ENCODE measurements at regions not wholly inside any gene's neighbourhood (a gene's known extent, or its start where the extent isn't known, plus 50 kb on each side); places are given as distances from the start of the nearest gene placed in this dataset.

- no peak for TF ChIP-seq EZH2 (IDR thresholded peaks at IDR 0.05; ENCODE audit: borderline replicate concordance, low read depth, low read length, poor library complexity, severe bottlenecking)
- TF ChIP-seq, protein P1, sequence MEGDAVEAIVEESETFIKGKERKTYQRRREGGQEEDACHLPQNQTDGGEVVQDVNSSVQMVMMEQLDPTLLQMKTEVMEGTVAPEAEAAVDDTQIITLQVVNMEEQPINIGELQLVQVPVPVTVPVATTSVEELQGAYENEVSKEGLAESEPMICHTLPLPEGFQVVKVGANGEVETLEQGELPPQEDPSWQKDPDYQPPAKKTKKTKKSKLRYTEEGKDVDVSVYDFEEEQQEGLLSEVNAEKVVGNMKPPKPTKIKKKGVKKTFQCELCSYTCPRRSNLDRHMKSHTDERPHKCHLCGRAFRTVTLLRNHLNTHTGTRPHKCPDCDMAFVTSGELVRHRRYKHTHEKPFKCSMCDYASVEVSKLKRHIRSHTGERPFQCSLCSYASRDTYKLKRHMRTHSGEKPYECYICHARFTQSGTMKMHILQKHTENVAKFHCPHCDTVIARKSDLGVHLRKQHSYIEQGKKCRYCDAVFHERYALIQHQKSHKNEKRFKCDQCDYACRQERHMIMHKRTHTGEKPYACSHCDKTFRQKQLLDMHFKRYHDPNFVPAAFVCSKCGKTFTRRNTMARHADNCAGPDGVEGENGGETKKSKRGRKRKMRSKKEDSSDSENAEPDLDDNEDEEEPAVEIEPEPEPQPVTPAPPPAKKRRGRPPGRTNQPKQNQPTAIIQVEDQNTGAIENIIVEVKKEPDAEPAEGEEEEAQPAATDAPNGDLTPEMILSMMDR (conservative IDR thresholded peaks at IDR 0.05; ENCODE audit: low read depth, low read length), result no peak
Observed at GRCh38 chr15:99918072-99918471, 184.8 kb upstream of the LYSMD4 start.

Measured in A673 (cell line).